Omental fat pad (tissue), 3 donors: ENCODE measurements at regions not wholly inside any gene's neighbourhood (a gene's known extent, or its start where the extent isn't known, plus 50 kb on each side); places are given as distances from the start of the nearest gene placed in this dataset.

Experiments
- ATAC-seq: fragments of 150-250 bp; one replicate; pipeline ENCODE4 v1.9.1; 2016; ENCODE audit warnings: mild to moderate bottlenecking, moderate library complexity; ENCODE audit not compliant: low FRiP score
- DNase-seq: peaks from one replicate; pipeline ENCODE4 v3.0.0-alpha.2; 2019; ENCODE audit warnings: low spot score
- CTCF ChIP-seq, 3 donors: fragments of 450-650 bp; IDR thresholded peaks; one replicate each; pipeline ENCODE4 v1.5.1; 2016 to 2017; ENCODE audit warnings: antibody characterized with exemption in 3 of 3, mild to moderate bottlenecking in 3 of 3, moderate library complexity in 2 of 3

DNA sequence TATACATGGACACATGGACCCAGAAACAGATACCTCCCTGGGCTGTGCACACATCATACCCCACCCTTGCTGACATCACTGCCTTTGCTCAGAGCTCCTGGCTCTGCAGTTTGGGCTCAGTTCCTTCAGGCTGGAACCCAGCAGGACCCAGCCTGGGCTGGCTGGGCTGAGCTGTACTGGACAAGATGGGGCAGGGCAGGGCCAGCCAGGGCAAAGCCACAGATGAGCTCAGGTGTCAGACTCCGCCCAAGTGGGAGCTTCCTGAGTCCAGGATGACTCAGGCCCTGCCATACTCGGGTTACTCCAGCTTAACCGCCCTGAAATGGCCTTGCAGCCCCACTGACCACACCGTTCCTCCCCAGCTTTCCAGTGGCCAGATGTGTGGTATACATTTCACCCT lies 284.9 kb downstream of the OSR1 start:
- no peak for DNase-seq
- no peak for TF ChIP-seq CTCF (IDR thresholded peaks at IDR 0.05)
- ATAC-seq: no peak

DNA sequence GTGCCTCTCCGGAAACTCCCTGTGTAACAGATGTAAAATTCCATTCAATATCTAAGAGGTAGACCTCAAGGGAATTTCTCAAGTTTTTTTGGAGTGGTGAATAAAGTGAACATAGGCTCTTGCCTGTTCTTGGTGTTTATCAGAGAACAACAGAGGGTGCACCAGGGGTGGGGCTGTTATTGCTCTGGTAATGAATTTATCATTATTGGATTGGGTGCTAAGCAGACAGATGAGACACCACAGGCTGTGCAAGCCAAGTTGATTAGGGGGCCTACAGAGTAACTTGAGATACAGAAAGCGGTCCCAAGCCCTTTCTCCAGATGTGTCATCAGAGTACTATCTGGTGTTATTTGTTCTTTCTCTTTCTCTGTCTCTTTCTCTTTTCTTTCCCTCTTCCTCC lies 286.3 kb downstream of the OSR1 start:
- DNase-seq: no peak
- no peak for ATAC-seq
- TF ChIP-seq CTCF (IDR thresholded peaks at IDR 0.05): no peak

DNA sequence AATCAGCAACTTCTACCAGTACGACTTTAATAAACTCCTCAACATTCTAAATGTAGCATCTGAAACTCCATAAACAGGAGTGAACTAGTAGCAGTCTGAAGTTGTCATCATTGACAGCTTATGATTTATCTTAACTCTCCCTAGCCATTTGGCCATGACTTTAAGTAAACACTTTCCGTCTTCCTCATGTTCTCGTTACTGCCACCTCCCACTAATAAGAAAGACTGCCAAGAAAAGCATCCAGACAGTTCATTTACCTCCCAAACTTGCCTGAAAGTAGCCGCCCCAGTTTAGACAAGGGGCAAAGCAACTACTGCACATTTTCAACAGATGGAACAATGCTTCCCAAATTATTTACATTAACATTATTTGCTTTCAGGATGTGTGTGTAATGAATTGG lies 287.5 kb downstream of the OSR1 start:
- ATAC-seq (no peak), DNase-seq (no peak)
- no peak for TF ChIP-seq CTCF (IDR thresholded peaks at IDR 0.05)

DNA sequence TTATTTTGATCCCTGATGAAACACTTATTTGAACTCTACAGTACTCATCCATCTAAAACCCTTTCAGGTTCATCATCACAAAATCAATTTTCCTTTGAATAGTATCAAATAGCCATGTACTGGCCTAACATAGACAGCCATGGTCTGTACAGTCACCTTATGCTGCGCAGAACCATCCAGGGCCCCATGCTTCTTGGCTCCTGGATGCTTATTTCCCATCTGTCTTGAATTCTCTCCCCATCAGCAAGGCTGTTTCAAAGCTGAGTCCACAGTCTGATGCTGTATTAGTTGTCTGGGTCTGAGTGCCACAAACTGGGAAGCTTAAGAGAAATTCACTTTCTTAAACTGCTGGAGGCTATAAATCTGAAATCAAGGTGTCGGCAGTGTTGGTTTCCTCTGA lies 290.2 kb downstream of the OSR1 start:
- ATAC-seq (no peak), DNase-seq (no peak)
- no peak for TF ChIP-seq CTCF (IDR thresholded peaks at IDR 0.05)

DNA sequence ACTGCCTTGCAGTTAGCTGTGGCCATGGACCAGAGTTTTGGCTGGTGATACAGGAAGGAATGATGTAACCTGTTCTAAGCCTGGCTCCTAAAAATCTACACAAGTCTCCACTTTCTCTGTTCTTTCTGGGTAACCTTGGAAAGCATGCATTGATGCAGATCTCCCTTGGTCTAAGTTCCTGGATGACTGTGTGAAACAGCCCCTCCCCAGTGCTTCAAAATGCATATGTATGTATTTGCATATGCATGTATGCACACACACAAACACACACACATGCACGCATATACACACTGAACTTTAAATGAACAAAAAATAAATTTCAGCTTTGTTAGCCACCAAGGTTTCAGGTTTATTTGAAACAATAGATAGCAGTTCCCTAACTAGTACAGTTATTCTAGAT lies 296.1 kb downstream of the OSR1 start:
- TF ChIP-seq CTCF (IDR thresholded peaks at IDR 0.05): no peak
- ATAC-seq: no peak
- DNase-seq: no peak

- ATAC-seq (no peak), DNase-seq (no peak)
- no peak for TF ChIP-seq CTCF (IDR thresholded peaks at IDR 0.05)
These were observed 299.3 kb downstream of the OSR1 start for GRCh38 chr2:19059076-19059475.

GRCh38 chr2:19051203-19051831 lies 307.1 kb downstream of the OSR1 start:
- no peak for TF ChIP-seq CTCF (IDR thresholded peaks at IDR 0.05)
- ATAC-seq: no peak
- DNase-seq: no peak
